ENCODE measurements at regions not wholly inside any gene's neighbourhood (a gene's known extent, or its start where the extent isn't known, plus 50 kb on each side); places are given as distances from the start of the nearest gene placed in this dataset.

- TF ChIP-seq EZH2phosphoT487 (IDR thresholded peaks at IDR 0.05; ENCODE audit: borderline replicate concordance, low read length) (no peak), CTCF (IDR thresholded peaks at IDR 0.05; ENCODE audit: low read depth, low read length, poor library complexity, severe bottlenecking) (no peak)
These were observed 112.6 kb downstream of the HSPH1 start for GRCh38 chr13:31049083-31049482.

All from DOHH2 (cell line).